HCT116 (cell line): ENCODE measurements at regions not wholly inside any gene's neighbourhood (a gene's known extent, or its start where the extent isn't known, plus 50 kb on each side); places are given as distances from the start of the nearest gene placed in this dataset.

Experiments used
- CTCF ChIP-seq, 3 experiments: fragments of 200-600 bp in 1 of 3; sonication (generic) in 1 of 3; IDR thresholded peaks in 2 of 3; conservative IDR thresholded peaks in 1 of 3; 2 replicates each; pipeline ENCODE4 v1.5.1; 2012 to 2017; ENCODE audit warnings: low read depth in 2 of 3, low read length in 2 of 3, antibody characterized with exemption in 1 of 3, borderline replicate concordance in 1 of 3, control low read depth in 1 of 3, mild to moderate bottlenecking in 1 of 3, mixed read lengths in 1 of 3, mixed run types in 1 of 3, moderate library complexity in 1 of 3; ENCODE audit not compliant: insufficient read depth in 1 of 3
- EZH2phosphoT487 ChIP-seq: fragments of 200-600 bp; IDR thresholded peaks from 2 replicates; pipeline ENCODE4 v1.6.1; 2018; ENCODE audit warnings: antibody characterized with exemption, borderline replicate concordance
- JUND ChIP-seq: IDR thresholded peaks from 2 replicates; pipeline ENCODE4 v1.6.1; 2012
- POLR2AphosphoS5 ChIP-seq: IDR thresholded peaks from 2 replicates; pipeline ENCODE4 v1.6.1; 2011; ENCODE audit warnings: mild to moderate bottlenecking, low read depth, low read length, moderate library complexity
- RAD21 ChIP-seq: IDR thresholded peaks from 2 replicates; pipeline ENCODE4 v1.6.1; 2012; ENCODE audit warnings: low read depth, mild to moderate bottlenecking
- TCF7L2 ChIP-seq: IDR thresholded peaks from 2 replicates; pipeline ENCODE4 v1.7.0; 2011; ENCODE audit warnings: borderline replicate concordance, inconsistent platforms; ENCODE audit not compliant: insufficient read depth, insufficient read length; ENCODE audit errors: extremely low read depth
- YY1 ChIP-seq: IDR thresholded peaks from 2 replicates; pipeline ENCODE4 v1.6.1; 2011; ENCODE audit warnings: low read length, low read depth, moderate library complexity, mild to moderate bottlenecking; ENCODE audit not compliant: insufficient replicate concordance; ENCODE audit errors: extremely low read depth
- ZNF274 ChIP-seq: fragments of 200-500 bp; sonication (Bioruptor generic); IDR thresholded peaks from 2 replicates; pipeline ENCODE4 v1.6.1; 2014; ENCODE audit warnings: mild to moderate bottlenecking, low read depth, low read length, inconsistent platforms

DNA sequence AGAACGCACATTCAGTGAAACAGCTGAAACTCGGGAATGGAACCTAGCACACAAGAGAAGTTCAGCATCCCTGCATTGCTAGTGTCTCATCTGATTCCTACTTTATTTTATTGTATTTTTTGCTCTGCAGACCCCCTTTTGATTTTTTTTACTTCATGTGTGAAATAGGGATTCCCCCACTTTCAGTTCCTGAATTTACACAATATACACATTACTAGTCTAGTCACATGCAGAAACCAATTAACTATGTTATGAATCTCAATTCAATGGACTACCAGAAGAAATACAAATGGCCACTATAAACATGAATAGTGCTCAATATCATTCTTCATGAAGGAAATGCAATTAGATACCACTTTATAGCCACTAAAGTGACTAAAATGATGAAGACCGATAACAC is 386.1 kb upstream of the COBL start:
- no peak for TF ChIP-seq CTCF (IDR thresholded peaks at IDR 0.05 in 2 of 3, conservative IDR thresholded peaks at IDR 0.05 in 1 of 3; ENCODE audit: borderline replicate concordance in 1 of 3, insufficient read depth in 1 of 3, low read depth in 2 of 3, low read length in 2 of 3)
- TF ChIP-seq ZNF274: no peak
- no peak for TF ChIP-seq POLR2AphosphoS5
- TF ChIP-seq RAD21: no peak
- no peak for TF ChIP-seq EZH2phosphoT487
- no peak for TF ChIP-seq YY1
- TF ChIP-seq TCF7L2: no peak
- no peak for TF ChIP-seq JUND
